IPS-15b (cell line): ENCODE measurements at regions not wholly inside any gene's neighbourhood (a gene's known extent, or its start where the extent isn't known, plus 50 kb on each side); places are given as distances from the start of the nearest gene placed in this dataset.

Experiments
- H3K27me3 ChIP-seq: one replicate; pipeline ENCODE4 v1.6.1; 2013; ENCODE audit warnings: low read length; ENCODE audit not compliant: control insufficient read depth, insufficient read depth
- H3K36me3 ChIP-seq: one replicate; pipeline ENCODE4 v1.6.1; 2013; ENCODE audit warnings: low read length; ENCODE audit not compliant: control insufficient read depth, insufficient read depth
- H3K4me1 ChIP-seq: one replicate; pipeline ENCODE4 v1.6.1; 2013; ENCODE audit warnings: mild to moderate bottlenecking, low read length; ENCODE audit not compliant: control insufficient read depth, insufficient read depth
- H3K4me3 ChIP-seq: one replicate; pipeline ENCODE4 v1.5.1; 2013; ENCODE audit warnings: low read depth, low read length
- H3K9ac ChIP-seq: one replicate; pipeline ENCODE4 v1.6.1; 2013; ENCODE audit warnings: low read depth, mild to moderate bottlenecking, low read length
- H3K9me3 ChIP-seq: one replicate; pipeline ENCODE4 v1.6.1; 2013; ENCODE audit warnings: mild to moderate bottlenecking, low read length; ENCODE audit not compliant: control insufficient read depth, insufficient read depth

DNA sequence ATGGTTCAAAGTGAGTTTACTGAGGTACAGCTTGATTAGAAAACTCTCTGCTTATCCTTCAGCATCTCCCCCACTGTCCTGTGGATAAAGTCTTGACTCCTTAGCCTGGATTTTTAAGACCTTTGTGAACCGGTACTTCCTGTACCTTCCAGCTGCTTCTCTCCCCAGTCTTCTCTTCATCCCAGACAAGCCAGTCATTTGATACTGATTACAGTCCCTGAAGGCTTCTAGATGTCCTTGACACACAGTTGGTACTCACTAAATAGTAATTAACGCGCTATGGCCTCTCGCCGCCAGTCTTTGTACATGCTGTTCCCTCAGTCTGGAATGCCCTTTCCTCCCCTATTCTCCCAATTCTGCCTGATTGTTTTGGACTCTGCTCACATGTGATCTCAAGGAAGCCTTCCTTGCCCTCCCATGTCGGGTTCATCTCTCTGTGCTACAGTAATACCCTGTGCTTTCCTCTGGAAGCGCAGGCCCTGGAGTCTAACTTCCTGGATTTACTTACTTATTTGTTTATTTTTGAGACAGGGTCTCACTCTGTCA is 50.6 kb upstream of the PTGR2 start:
- Histone ChIP-seq H3K4me1 (no peaks in the 10 kb centered on the region), H3K9me3 (no peaks in the 10 kb centered on the region), H3K4me3 (no peak overlapping the region), H3K27me3 (no peaks in the 10 kb centered on the region), H3K36me3 (no peaks in the 10 kb centered on the region), H3K9ac (no peak overlapping the region)

DNA sequence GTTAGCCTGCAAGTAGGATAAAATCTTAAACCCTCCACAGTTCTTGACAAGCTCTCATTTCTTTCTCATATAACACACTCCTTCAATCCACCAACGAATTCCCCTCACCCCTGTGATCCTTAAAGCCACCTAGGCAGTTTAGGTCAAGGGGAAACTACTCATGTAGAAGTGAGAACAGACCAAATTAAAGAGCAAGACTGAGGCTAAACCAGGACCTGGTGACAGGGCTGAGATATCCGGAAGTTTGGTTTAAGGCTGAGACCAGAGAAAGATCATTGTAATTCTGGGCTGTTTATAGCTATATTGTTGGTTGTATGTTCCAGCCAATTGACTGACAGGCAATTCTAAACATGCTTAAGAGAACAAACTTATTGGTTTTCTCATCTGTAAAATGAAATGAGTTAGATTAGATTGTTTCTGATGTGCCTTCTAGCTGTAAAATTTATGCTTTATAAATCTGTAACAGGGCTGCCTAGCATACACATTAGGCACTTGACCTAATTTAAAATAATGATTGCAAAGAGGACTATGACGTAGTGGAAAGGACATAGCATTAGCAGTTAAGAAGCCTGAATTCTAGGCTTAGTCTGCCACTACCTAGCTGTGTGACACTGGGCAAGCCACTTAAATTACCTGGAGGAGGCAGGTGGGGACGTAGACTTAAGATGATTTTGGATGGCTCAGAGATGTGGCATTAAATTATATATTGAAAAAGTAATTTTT is 53.9 kb upstream of the PTGR2 start:
- H3K27me3 ChIP-seq: no peaks in the 10 kb centered on the region
- H3K4me3 ChIP-seq: no peak overlapping the region
- no peaks in the 10 kb centered on the region for H3K4me1 ChIP-seq
- no peak overlapping the region for H3K9ac ChIP-seq
- H3K9me3 ChIP-seq: no peaks in the 10 kb centered on the region
- H3K36me3 ChIP-seq: no peaks in the 10 kb centered on the region

DNA sequence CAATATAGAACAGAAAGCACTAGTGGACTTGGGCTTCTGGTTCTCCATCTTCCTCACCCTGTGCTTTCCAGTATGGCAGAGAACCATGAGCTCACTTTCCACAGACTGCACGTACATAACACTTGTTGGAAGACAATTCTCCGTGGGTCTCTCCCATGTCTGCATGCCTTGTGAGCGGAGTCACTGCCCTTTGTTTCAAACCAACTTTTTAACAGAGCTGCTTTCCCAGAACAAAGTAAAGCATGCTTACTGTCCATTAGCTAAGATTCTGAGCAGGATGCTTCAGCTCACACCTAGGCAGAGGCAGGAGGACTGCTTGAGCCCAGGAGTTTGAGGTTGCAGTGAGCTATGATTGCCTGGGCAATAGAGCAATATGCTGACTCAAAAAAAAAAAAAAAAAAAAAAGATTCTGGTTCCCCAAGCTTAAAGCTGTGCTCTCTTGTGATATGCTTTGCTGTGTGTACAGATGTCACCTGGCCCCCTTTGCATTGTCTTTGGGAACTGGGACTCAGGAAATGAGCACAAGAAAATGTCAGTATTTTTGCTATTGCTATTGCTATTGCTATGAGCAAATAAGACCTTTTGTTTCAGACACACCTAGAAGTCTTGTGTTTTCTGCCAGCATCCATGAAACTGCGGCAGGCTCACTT is 54.6 kb upstream of the PTGR2 start:
- Histone ChIP-seq H3K4me3 (no peak overlapping the region), H3K9me3 (no peaks in the 10 kb centered on the region), H3K9ac (no peak overlapping the region), H3K27me3 (no peaks in the 10 kb centered on the region), H3K4me1 (peaks cover 2% of the 10 kb centered on the region), H3K36me3 (no peaks in the 10 kb centered on the region)

DNA sequence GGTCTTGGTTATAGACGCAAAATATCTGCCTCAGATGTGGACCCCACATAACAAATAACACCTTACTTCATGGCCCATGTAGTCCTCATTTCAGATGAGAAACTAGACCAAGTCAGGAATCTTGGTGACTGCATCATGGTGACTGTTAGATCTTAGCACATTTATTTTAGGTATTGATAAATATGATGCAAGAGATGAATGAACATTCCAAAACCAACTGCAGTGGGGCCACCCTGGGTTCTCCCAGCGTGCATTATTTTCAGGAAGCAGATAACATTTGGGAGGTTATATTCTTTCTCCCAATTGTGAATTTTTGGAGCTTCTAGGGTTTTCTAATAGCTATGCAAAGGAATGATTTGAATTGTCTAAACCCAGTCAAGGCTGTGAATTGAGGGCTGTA is 55.2 kb upstream of the PTGR2 start:
- Histone ChIP-seq H3K9me3 (no peaks in the 10 kb centered on the region), H3K27me3 (no peaks in the 10 kb centered on the region), H3K9ac (no peak overlapping the region), H3K4me1 (peaks cover 2% of the 10 kb centered on the region), H3K4me3 (no peak overlapping the region), H3K36me3 (no peaks in the 10 kb centered on the region)

DNA sequence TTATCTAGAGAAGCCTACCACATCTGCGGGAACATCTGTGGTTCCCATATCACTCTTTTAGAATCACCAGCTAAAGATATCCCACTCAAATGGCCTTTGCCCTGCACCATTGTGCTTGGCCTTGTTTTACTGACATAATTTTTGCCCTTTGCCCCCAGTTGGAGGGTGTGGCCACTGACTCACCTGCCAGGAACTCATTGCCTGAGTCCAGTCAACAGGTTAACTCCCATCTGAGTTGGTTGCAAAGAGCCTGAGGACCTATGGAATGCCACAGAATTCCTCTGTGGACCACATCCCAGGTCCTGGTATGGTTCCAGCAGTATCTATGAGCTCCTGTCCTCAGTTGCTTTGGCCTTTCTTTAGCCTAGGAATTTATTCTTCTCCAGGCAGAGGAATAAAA is 55.7 kb upstream of the PTGR2 start:
- H3K36me3 ChIP-seq: no peaks in the 10 kb centered on the region
- H3K9me3 ChIP-seq: no peaks in the 10 kb centered on the region
- H3K9ac ChIP-seq: no peak overlapping the region
- H3K27me3 ChIP-seq: no peaks in the 10 kb centered on the region
- no peak overlapping the region for H3K4me3 ChIP-seq
- peaks cover 2% of the 10 kb centered on the region for H3K4me1 ChIP-seq

DNA sequence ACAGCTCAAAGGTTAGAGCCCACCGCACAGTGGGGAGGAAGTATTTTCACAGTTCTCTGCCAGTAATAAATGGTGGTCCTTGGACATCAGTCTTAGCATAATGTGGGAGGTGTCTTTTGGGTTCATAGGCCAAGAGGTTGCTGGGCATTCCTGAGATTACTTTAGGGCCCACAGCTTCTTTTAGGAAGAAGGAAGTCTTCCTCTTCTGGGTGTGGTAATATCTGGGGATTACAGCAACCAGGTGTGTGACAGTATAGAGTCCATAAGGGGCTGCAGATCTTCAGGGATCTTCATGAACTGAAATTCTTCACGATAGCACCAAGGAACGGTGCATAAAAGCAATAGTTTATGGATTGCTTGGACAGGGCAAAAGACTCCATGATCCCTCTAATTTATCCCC is 56.2 kb upstream of the PTGR2 start:
- Histone ChIP-seq H3K9me3 (no peaks in the 10 kb centered on the region), H3K27me3 (peaks cover 3% of the 10 kb centered on the region), H3K36me3 (no peaks in the 10 kb centered on the region), H3K4me3 (no peak overlapping the region), H3K9ac (no peak overlapping the region), H3K4me1 (peaks cover 2% of the 10 kb centered on the region)

DNA sequence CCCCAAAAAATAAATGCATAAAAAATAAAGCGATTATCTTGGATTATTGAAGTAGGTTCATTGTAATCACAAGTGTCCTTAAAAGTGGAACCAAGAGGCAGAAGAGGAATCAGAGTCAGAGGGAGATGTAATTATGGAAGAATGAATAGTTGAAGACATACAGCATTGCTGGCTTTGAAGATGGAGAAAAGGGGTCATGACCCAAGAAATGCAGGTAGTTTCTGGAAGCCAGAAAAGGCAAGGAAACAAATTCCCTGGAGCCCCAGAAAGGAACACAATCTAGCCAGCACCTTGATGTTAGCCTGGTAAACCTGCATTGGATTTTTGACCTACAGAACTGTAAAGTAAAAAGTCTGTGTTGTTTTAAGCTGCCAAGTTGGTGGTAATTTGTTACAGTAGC is 57.5 kb upstream of the PTGR2 start:
- peaks cover 2% of the 10 kb centered on the region for H3K4me1 ChIP-seq
- no peaks in the 10 kb centered on the region for H3K36me3 ChIP-seq
- H3K4me3 ChIP-seq: no peak overlapping the region
- H3K9me3 ChIP-seq: no peaks in the 10 kb centered on the region
- H3K9ac ChIP-seq: no peak overlapping the region
- H3K27me3 ChIP-seq: peaks cover 15% of the 10 kb centered on the region

DNA sequence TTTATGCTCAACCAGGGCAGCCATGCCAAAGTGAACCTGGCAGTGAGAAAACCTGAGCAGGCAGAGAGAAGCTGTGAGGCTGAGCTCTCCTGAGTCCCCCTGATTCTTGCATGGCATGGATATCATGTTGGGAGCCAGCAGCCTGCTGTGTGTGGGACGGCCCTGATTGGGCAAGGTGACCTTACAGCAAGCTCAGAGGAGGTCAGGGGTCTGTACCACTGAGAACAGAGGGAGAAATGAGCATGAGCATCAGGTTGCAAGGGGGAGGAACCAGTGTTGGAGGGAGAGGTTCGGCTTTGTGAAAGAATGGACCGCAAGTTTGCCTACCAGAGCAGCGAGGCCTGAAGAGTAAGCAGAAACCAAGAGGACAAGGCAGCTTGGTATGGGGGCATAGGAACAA is 59.1 kb upstream of the PTGR2 start:
- Histone ChIP-seq H3K4me1 (peaks cover 2% of the 10 kb centered on the region), H3K4me3 (no peak overlapping the region), H3K27me3 (peaks cover 31% of the 10 kb centered on the region), H3K9me3 (no peaks in the 10 kb centered on the region), H3K9ac (no peak overlapping the region), H3K36me3 (no peaks in the 10 kb centered on the region)

DNA sequence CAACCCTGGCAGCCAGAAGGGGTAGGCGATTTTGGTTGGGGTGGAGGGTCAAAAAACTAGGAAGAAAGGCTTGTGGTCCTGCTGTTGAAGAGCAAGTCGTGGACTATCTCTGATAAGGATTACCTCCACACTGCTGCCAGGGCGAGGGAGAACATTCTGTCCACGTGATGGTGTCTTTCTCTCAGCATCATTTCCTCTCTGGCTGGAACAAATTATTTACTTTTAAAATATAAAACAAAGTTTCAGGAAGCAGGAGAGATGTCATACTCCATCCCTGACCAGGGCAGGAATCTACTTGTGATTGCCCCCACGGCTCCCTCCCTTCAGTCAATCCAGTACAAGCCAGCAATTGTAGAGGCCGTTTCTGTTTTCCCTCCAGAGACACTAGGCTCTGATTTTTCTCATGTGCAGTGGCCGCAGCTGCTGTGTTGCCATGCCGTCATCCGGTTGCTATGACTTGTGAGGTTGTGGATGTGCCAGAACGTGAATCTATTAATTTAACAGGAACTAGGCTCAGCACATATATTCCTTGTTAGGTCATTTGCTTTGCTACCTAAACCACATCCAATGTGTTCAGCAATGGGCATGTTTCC is 61.5 kb upstream of the PTGR2 start:
- H3K4me1 ChIP-seq: peaks cover 7% of the 10 kb centered on the region
- H3K9me3 ChIP-seq: no peaks in the 10 kb centered on the region
- H3K4me3 ChIP-seq: no peak overlapping the region
- H3K9ac ChIP-seq: no peak overlapping the region
- H3K36me3 ChIP-seq: no peaks in the 10 kb centered on the region
- H3K27me3 ChIP-seq: peaks cover 47% of the 10 kb centered on the region

DNA sequence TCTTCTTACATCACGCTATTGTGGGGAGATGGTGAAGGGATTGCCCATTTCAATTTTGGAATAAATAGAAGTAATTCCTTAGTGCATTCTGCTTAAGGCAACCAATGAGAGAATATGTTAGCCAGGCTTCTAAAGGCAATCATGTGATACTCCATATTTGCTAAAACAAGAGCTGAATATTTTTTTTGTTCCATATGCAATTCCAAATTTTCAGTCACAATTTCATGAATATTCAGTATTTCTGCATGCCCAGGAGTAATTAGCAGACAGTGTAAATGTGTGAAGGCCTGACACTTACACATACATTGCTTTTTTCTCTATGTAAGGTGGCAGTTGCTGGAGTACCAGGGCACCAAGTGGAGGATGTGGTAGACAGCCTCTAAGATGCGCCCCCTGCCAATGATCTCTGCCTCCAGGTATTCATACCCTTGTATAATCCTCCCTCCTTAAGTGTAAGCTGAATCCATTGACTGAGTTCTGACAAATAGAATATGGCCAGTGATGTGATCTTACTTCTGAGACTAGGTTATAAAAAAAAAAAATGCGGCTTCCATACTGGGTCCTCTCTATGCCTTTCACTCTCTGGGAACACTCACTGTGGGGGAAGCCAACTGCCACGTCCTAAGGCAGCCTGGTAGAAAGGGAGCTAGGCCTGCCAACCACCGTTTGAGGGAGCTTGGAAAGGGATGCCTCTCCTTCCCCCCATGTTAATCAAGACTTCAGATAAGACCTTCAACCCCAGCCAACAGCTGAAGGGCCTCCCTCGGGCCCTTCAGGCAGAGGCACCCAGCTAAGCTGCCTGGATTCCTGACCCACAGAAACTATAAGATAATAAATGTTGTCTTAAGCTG is 62.7 kb upstream of the PTGR2 start:
- H3K9me3 ChIP-seq: no peaks in the 10 kb centered on the region
- H3K27me3 ChIP-seq: peaks cover 59% of the 10 kb centered on the region
- H3K4me1 ChIP-seq: peaks cover 7% of the 10 kb centered on the region
- no peak overlapping the region for H3K9ac ChIP-seq
- no peak overlapping the region for H3K4me3 ChIP-seq
- H3K36me3 ChIP-seq: no peaks in the 10 kb centered on the region

DNA sequence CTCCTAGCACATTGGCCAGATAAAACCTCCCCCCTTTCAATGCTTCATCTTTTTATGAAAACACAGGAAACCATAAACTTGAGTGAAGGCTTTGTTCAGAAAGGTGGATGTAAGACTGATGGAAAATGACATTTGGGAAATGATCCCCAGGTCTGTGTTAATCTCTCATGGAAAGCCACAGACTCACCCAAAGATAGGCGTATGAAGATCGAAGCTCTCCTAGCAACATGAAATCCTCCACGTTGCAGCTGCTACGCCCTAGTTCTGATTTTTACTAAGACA is 63.4 kb upstream of the PTGR2 start:
- H3K27me3 ChIP-seq: peaks cover 65% of the 10 kb centered on the region
- no peaks in the 10 kb centered on the region for H3K36me3 ChIP-seq
- H3K9me3 ChIP-seq: no peaks in the 10 kb centered on the region
- H3K4me3 ChIP-seq: no peak overlapping the region
- H3K9ac ChIP-seq: no peak overlapping the region
- peaks cover 7% of the 10 kb centered on the region for H3K4me1 ChIP-seq
